Omental fat pad (tissue), 3 donors: ENCODE measurements at regions not wholly inside any gene's neighbourhood (a gene's known extent, or its start where the extent isn't known, plus 50 kb on each side); places are given as distances from the start of the nearest gene placed in this dataset.

Experiments
- ATAC-seq: fragments of 150-250 bp; one replicate; pipeline ENCODE4 v1.9.1; 2016; ENCODE audit warnings: mild to moderate bottlenecking, moderate library complexity; ENCODE audit not compliant: low FRiP score
- DNase-seq: peaks from one replicate; pipeline ENCODE4 v3.0.0-alpha.2; 2019; ENCODE audit warnings: low spot score
- CTCF ChIP-seq, 3 donors: fragments of 450-650 bp; IDR thresholded peaks; one replicate each; pipeline ENCODE4 v1.5.1; 2016 to 2017; ENCODE audit warnings: antibody characterized with exemption in 3 of 3, mild to moderate bottlenecking in 3 of 3, moderate library complexity in 2 of 3

- no peak for TF ChIP-seq CTCF (IDR thresholded peaks at IDR 0.05)
- no peak for ATAC-seq
These were observed 540.4 kb upstream of the MGAT4C start for GRCh38 chr12:86796550-86796949.

DNA sequence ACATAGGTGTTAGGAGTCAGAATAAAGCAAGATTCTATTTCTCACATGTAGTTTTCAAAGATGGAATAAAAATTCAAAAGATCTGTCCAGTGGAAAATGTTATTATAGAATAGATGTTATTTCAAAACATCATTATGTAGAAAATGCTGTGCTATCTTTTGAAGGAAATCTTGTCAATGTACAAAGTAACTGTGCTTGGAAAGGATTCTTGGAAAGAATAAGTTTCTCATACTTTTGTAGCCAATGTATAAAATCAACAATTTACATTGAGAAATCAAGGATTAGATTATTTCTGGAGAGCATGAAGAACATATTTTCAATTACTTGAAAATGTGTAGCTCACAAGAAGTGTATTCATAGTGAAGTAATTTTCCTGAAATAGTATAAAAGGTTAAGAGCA, 532.5 kb upstream of the MGAT4C start:
- no peak for DNase-seq
- TF ChIP-seq CTCF (IDR thresholded peaks at IDR 0.05) = no peak
- no peak for ATAC-seq

More at GRCh38 chr12:86796550-86796949, 540.4 kb upstream of the MGAT4C start:
- no peak for DNase-seq

DNA sequence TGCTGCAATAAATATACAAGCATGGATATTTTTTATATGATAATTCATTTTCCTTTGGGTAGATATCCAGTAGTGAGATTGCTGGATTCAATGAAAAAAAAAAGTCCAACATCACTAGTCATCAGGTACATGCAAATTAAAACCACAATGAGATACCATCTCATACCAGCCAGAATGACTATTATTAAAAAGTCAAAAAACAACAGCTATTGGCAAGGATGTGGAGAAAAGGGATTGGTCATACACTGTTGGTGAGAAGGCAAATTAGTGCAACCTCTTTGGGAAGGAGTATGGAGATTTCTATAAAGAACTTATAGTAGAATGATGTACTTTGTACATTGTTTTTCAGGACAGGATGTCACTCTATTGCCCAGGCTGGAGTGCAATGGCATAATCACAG, 531.2 kb upstream of the MGAT4C start:
- TF ChIP-seq CTCF (IDR thresholded peaks at IDR 0.05) = no peak
- ATAC-seq (no peak), DNase-seq (no peak)

DNA sequence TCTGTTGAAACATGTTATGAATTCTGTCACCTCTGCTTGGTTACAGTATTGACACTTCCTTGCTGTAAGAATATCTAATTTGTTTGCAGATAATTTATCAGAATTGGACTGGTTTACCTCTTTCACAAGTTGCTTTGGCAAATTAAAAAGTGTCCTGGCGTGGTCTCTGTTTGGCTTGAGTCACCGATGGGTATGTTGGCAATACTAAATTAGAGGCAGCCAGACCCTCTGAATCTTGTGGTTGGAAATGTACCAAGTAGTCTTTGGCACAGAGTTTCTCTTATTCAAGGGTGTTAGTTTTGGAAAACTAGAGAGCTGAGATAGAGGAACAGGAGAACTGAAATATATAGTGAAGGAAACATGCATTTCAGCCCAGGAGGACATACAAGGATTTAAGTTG, 521.1 kb upstream of the MGAT4C start:
- no peak for DNase-seq
- no peak for TF ChIP-seq CTCF (IDR thresholded peaks at IDR 0.05)
- no peak for ATAC-seq

DNA sequence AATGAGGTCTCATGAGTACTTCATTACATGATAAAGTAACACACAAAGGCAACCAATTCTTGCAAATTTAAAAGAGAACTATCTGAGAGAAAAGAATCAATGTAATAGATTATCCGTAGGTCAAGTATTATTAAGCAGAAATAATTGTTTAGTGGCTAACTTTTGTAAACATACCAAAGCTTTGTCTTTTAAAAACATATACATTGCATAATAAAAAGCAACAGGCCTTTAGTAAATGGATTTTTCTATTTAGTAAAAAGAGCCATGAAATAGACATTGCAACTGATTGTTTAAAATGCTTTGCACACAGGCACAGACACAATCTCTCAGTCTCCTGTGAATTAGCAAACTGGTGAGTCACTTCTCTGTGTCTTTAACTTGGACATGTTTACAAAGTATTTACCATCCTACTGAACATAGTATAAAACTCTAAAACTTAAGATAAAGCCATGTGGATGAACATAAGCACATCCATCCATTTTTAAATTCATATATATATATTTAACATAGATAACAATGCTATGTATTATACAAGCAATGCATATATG, 518.7 kb upstream of the MGAT4C start:
- no peak for DNase-seq
- no peak for ATAC-seq
- no peak for TF ChIP-seq CTCF (IDR thresholded peaks at IDR 0.05)

DNA sequence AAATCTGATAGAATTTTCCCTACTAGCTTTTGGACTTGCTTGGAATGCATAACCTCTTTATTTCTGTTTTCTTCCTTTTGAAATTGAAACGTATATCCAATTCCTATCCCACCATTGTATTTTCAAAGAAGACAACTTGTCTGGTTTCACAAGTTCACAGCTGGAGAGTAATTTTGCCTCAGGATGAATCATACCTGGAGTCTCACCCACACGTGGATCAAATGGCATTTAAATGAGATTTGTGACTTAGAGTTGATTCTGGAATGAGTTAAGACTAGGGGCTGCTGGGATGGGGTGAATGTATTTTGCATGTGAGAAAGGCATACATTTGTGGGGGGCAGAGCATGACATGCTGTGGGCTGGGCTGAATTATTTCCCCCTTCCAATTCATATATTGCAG, 516.5 kb upstream of the MGAT4C start:
- ATAC-seq (no peak), DNase-seq (no peak)
- TF ChIP-seq CTCF (IDR thresholded peaks at IDR 0.05) = no peak

DNA sequence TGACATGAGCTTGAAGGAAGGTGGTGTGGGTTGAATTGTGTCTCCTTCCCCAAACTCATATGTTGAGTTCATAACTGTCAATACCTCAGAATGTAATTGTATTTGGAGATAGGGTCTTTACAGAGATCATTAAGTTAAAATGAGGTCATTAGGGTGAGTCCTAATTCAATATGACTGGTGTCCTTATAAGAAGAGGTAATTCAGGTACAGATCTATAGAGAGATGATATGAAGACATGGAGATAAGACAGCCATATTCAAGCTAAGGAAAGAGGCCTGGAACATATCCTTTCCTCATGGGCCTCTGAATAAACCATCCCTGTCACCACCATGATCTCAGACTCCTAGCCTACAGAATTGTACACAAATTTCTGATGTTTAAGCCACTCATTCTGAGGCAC, 514.7 kb upstream of the MGAT4C start:
- no peak for DNase-seq
- no peak for TF ChIP-seq CTCF (IDR thresholded peaks at IDR 0.05)
- no peak for ATAC-seq
